Gastroesophageal sphincter (tissue), 4 donors: ENCODE measurements at regions not wholly inside any gene's neighbourhood (a gene's known extent, or its start where the extent isn't known, plus 50 kb on each side); places are given as distances from the start of the nearest gene placed in this dataset.
A peak's percentile ranks its signal among the peaks of the same experiment; 100 is the strongest.

Experiments
- ATAC-seq: fragments of 150-250 bp; one replicate; pipeline ENCODE4 v1.9.1; 2016; ENCODE audit warnings: mild to moderate bottlenecking, moderate library complexity
- H3K27ac ChIP-seq, 4 donors: fragments of 200-600 bp; sonication (generic) in 3 of 4; 1 replicate in 3 of 4; 2 replicates in 1 of 4; pipeline ENCODE4 v1.5.1; 2016 to 2019
- H3K27me3 ChIP-seq: fragments of 200-600 bp; sonication (generic); one replicate; pipeline ENCODE4 v1.5.1; 2019
- H3K36me3 ChIP-seq, 2 donors: fragments of 200-600 bp; sonication (generic); one replicate each; pipeline ENCODE4 v1.5.1; 2019; ENCODE audit warnings: control low read depth in 1 of 2
- H3K4me1 ChIP-seq, 3 donors: fragments of 200-600 bp; sonication (generic); 1 replicate in 2 of 3; 2 replicates in 1 of 3; pipeline ENCODE4 v1.5.1; 2016 to 2019; ENCODE audit warnings: control low read depth in 2 of 3
- H3K4me3 ChIP-seq, 2 donors: fragments of 200-600 bp; sonication (generic); one replicate each; pipeline ENCODE4 v1.5.1; 2019; ENCODE audit warnings: mild to moderate bottlenecking in 1 of 2, moderate library complexity in 1 of 2
- H3K9me3 ChIP-seq, 3 donors: fragments of 200-600 bp; sonication (generic); one replicate each; pipeline ENCODE4 v1.5.1; 2017 to 2019; ENCODE audit warnings: control low read depth in 2 of 3
- EP300 ChIP-seq: sonication (generic); formaldehyde crosslinking; IDR thresholded peaks from one replicate; pipeline ENCODE4 v1.6.1; 2017; ENCODE audit warnings: antibody characterized with exemption, mild to moderate bottlenecking
- POLR2A ChIP-seq, 2 donors: fragments of 450-650 bp; IDR thresholded peaks; one replicate each; pipeline ENCODE4 v1.6.1; 2017; ENCODE audit warnings: antibody characterized with exemption in 2 of 2, mild to moderate bottlenecking in 2 of 2, moderate library complexity in 1 of 2
- POLR2AphosphoS5 ChIP-seq: sonication (generic); formaldehyde crosslinking; IDR thresholded peaks from one replicate; pipeline ENCODE4 v1.6.1; 2017; ENCODE audit warnings: antibody characterized with exemption
- WGBS, 2 donors: methylation state at CpG; one replicate each; pipeline ENCODE4 v1.1.5; 2018; ENCODE audit warnings: low coverage in 1 of 2; 5-methylcytosine and 5-hydroxymethylcytosine counted together
- TF ChIP-seq, protein P1 (sequence below), 4 experiments: fragments of 200-600 bp in 2 of 4; fragments of 450-650 bp in 2 of 4; sonication (generic) in 1 of 4; IDR thresholded peaks; one replicate each; pipeline ENCODE4 v1.5.1; 2017 to 2019; ENCODE audit warnings: antibody characterized with exemption in 4 of 4, mild to moderate bottlenecking in 2 of 4, moderate library complexity in 2 of 4

DNA sequence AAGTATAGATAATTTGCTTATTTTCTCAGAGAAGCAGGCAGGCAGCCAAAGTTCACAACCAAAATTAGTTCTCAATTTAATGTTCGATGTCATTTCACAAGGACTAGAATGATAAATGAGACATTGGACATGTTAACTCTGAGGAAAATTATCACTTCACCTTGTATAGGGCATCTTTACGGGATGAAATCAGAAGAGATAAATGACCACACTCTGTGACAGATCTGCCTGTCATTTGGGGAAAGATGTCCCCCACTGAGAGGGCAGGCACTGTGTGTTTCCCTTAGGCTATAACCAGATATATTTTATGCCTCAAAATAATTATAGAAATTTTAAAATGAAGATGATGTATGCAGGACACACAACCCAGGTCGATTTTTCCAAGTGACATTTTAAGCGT is 642.9 kb downstream of the BRINP3 start:
- Histone ChIP-seq H3K27ac (no peak overlapping the region), H3K36me3 (no peaks in the 10 kb centered on the region), H3K27me3 (no peaks in the 10 kb centered on the region), H3K4me3 (no peak overlapping the region), H3K9me3 (no peaks in the 10 kb centered on the region), H3K4me1 (no peaks in the 10 kb centered on the region)
- ATAC-seq: no peak
- TF ChIP-seq EP300: no peak
- TF ChIP-seq, protein P1, sequence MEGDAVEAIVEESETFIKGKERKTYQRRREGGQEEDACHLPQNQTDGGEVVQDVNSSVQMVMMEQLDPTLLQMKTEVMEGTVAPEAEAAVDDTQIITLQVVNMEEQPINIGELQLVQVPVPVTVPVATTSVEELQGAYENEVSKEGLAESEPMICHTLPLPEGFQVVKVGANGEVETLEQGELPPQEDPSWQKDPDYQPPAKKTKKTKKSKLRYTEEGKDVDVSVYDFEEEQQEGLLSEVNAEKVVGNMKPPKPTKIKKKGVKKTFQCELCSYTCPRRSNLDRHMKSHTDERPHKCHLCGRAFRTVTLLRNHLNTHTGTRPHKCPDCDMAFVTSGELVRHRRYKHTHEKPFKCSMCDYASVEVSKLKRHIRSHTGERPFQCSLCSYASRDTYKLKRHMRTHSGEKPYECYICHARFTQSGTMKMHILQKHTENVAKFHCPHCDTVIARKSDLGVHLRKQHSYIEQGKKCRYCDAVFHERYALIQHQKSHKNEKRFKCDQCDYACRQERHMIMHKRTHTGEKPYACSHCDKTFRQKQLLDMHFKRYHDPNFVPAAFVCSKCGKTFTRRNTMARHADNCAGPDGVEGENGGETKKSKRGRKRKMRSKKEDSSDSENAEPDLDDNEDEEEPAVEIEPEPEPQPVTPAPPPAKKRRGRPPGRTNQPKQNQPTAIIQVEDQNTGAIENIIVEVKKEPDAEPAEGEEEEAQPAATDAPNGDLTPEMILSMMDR (IDR thresholded peaks at IDR 0.05): no peak
- TF ChIP-seq POLR2AphosphoS5: no peak
- TF ChIP-seq POLR2A (IDR thresholded peaks at IDR 0.05): no peak
- WGBS, 2 donors: 54 to 71% methylated on average over 4 of the region's 4 CpGs

DNA sequence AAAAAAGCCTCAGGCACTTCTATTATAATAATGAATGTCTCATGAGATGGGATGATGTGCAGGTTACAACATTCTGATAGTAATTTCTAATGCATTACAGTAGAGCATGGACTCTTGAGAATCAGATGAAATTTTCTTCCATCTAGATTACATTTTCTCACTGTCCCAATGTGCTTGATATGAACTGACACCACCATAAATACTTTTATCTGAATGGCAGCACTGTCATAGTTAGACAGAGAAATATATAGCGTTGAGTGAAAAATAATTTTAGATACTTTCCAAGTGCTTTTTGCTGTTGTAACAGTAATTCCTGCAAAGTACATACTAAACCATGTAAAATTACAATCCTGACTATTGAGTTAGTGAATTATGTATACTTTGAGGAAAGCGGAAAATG is 630.1 kb downstream of the BRINP3 start:
- WGBS, 2 donors: 78 to 94% methylated on average over 2 of the region's 2 CpGs
- no peaks in the 10 kb centered on the region for H3K9me3 ChIP-seq
- H3K27ac ChIP-seq: no peak overlapping the region
- TF ChIP-seq EP300: no peak
- TF ChIP-seq, protein P1 (IDR thresholded peaks at IDR 0.05): no peak
- no peak for TF ChIP-seq POLR2A (IDR thresholded peaks at IDR 0.05)
- TF ChIP-seq POLR2AphosphoS5: no peak
- no peaks in the 10 kb centered on the region for H3K27me3 ChIP-seq
- no peak for ATAC-seq
- no peak overlapping the region for H3K4me3 ChIP-seq
- peaks cover 0 to 4% (median 0%) of the 10 kb centered on the region in 3 donors for H3K4me1 ChIP-seq
- H3K36me3 ChIP-seq: no peaks in the 10 kb centered on the region

DNA sequence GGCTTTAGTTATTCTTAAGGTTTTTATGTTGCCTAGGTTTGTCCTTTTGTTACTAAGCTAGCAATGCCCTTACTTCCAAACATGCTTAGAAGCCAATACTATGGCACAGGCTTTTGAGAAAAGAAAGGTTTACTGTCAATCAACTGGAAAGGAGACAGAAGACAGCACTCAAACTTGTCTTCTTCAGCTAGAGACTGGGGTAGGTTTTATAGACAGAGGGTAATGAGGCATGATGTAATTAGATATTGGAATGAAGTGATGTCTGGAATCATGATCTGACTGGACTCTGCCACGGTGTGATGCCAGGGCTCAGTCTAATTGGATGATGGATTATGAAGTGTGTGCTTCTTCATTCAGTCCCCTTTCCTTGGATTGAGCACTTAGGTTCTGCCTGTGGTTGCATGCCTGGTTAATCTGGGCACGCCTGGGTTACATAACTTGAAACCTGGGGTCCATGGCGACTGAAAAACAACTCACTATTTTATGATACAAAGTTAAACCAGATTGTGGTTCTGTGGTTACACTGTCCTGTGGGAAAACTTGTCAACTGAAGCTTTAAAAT is 625.8 kb downstream of the BRINP3 start:
- 69 to 79% methylated on average over 2 to 3 of the region's 3 CpGs for WGBS, 2 donors
- peaks cover 0 to 4% (median 0%) of the 10 kb centered on the region in 3 donors for H3K4me1 ChIP-seq
- ATAC-seq: no peak
- H3K27me3 ChIP-seq: no peaks in the 10 kb centered on the region
- H3K9me3 ChIP-seq: no peaks in the 10 kb centered on the region
- H3K27ac ChIP-seq: no peak overlapping the region
- no peak overlapping the region for H3K4me3 ChIP-seq
- TF ChIP-seq, protein P1 (IDR thresholded peaks at IDR 0.05): no peak
- TF ChIP-seq EP300: no peak
- TF ChIP-seq POLR2A (IDR thresholded peaks at IDR 0.05): no peak
- no peak for TF ChIP-seq POLR2AphosphoS5
- no peaks in the 10 kb centered on the region for H3K36me3 ChIP-seq

- Histone ChIP-seq H3K27me3 (no peaks in the 10 kb centered on the region), H3K27ac (no peak overlapping the region), H3K9me3 (peaks cover 0 to 5% (median 0%) of the 10 kb centered on the region in 3 donors), H3K36me3 (no peaks in the 10 kb centered on the region), H3K4me3 (no peak overlapping the region), H3K4me1 (no peaks in the 10 kb centered on the region)
- WGBS, 2 donors: no CpG with 5 or more reads among the region's 1 CpG
- TF ChIP-seq POLR2AphosphoS5: no peak
- TF ChIP-seq, protein P1 (IDR thresholded peaks at IDR 0.05): peak in 1 of 4 experiments; percentile 34
- no peak for ATAC-seq
Observed at GRCh38 chr1:189859385-189859977, 618.2 kb downstream of the BRINP3 start.

- no peak for TF ChIP-seq POLR2A (IDR thresholded peaks at IDR 0.05)
- TF ChIP-seq, protein P1 (IDR thresholded peaks at IDR 0.05): no peak
- no peak for TF ChIP-seq EP300
- TF ChIP-seq POLR2AphosphoS5: no peak
- WGBS, 2 donors: 80 to 81% methylated on average over 1 of the region's 1 CpG
- H3K4me1 ChIP-seq: peaks cover 0 to 9% (median 0%) of the 10 kb centered on the region in 3 donors
- no peak for ATAC-seq
- no peaks in the 10 kb centered on the region for H3K36me3 ChIP-seq
- H3K4me3 ChIP-seq: no peak overlapping the region
- no peak overlapping the region for H3K27ac ChIP-seq
- no peaks in the 10 kb centered on the region for H3K9me3 ChIP-seq
- no peaks in the 10 kb centered on the region for H3K27me3 ChIP-seq
Observed at GRCh38 chr1:189866606-189867005, 611.1 kb downstream of the BRINP3 start.
